ENCODE measurements at regions not wholly inside any gene's neighbourhood (a gene's known extent, or its start where the extent isn't known, plus 50 kb on each side); places are given as distances from the start of the nearest gene placed in this dataset.

GRCh38 chr4:56112377-56112776 lies 163.6 kb downstream of the CEP135 start:
- no peaks in the 10 kb centered on the region for H3K4me1 Mint-ChIP-seq (ENCODE audit: low read depth, unreplicated experiment)

GRCh38 chr4:56106180-56107147 lies 157.7 kb downstream of the CEP135 start:
- Histone ChIP-seq H3K27me3 (ENCODE audit: insufficient read depth, low read length) (no peaks in the 10 kb centered on the region), H4K20me1 (ENCODE audit: insufficient read depth, low read length) (no peaks in the 10 kb centered on the region), H3K4me1 (ENCODE audit: insufficient read depth, low read length) (no peaks in the 10 kb centered on the region), H3K27ac (ENCODE audit: low read depth, low read length) (no peak overlapping the region), H3K4me3 (ENCODE audit: insufficient read depth, low read depth, low read length) (no peak overlapping the region), H3K36me3 (ENCODE audit: insufficient read depth, low read length) (no peaks in the 10 kb centered on the region), H2AFZ (ENCODE audit: low read depth, low read length) (no peak overlapping the region), H3K79me2 (ENCODE audit: insufficient read depth, low read length) (no peaks in the 10 kb centered on the region), H3K9me3 (ENCODE audit: insufficient read depth, low read depth, low read length) (no peaks in the 10 kb centered on the region), H3K9ac (ENCODE audit: low read length) (no peak overlapping the region), H3K4me2 (ENCODE audit: low read length) (no peak overlapping the region)
- Mint-ChIP-seq H3K27ac (ENCODE audit: unreplicated experiment) (no peak overlapping the region), H3K4me1 (ENCODE audit: low read depth, unreplicated experiment) (no peaks in the 10 kb centered on the region), H3K4me3 (ENCODE audit: unreplicated experiment) (no peak overlapping the region), H3K9me3 (ENCODE audit: unreplicated experiment) (no peaks in the 10 kb centered on the region), H3K27me3 (ENCODE audit: low read depth, unreplicated experiment) (no peaks in the 10 kb centered on the region), H3K36me3 (ENCODE audit: low read depth, unreplicated experiment) (peaks cover 6% of the 10 kb centered on the region)
- DNase-seq (ENCODE audit: low read depth): no peak
- TF ChIP-seq EZH2 (IDR thresholded peaks at IDR 0.05; ENCODE audit: insufficient read depth, low read length) (no peak), CTCF (IDR thresholded peaks at IDR 0.05; ENCODE audit: insufficient read depth, low read depth, low read length) (no peak)
- no peak for FAIRE-seq

More at GRCh38 chr4:56112377-56112776, 163.6 kb downstream of the CEP135 start:
- no peaks in the 10 kb centered on the region for H3K79me2 ChIP-seq (ENCODE audit: insufficient read depth, low read length)
- no peak overlapping the region for H3K9ac ChIP-seq (ENCODE audit: low read length)
- no peaks in the 10 kb centered on the region for H4K20me1 ChIP-seq (ENCODE audit: insufficient read depth, low read length)
- H3K9me3 ChIP-seq (ENCODE audit: insufficient read depth, low read depth, low read length): no peaks in the 10 kb centered on the region
- Mint-ChIP-seq H3K27me3 (ENCODE audit: low read depth, unreplicated experiment) (no peaks in the 10 kb centered on the region), H3K27ac (ENCODE audit: unreplicated experiment) (no peak overlapping the region), H3K4me3 (ENCODE audit: unreplicated experiment) (no peak overlapping the region), H3K9me3 (ENCODE audit: unreplicated experiment) (no peaks in the 10 kb centered on the region), H3K36me3 (ENCODE audit: low read depth, unreplicated experiment) (peaks cover 6% of the 10 kb centered on the region)
- H3K36me3 ChIP-seq (ENCODE audit: insufficient read depth, low read length): no peaks in the 10 kb centered on the region
- FAIRE-seq: no peak
- no peak overlapping the region for H2AFZ ChIP-seq (ENCODE audit: low read depth, low read length)
- H3K27ac ChIP-seq (ENCODE audit: low read depth, low read length): no peak overlapping the region
- no peaks in the 10 kb centered on the region for H3K4me1 ChIP-seq (ENCODE audit: insufficient read depth, low read length)
- H3K4me3 ChIP-seq (ENCODE audit: insufficient read depth, low read depth, low read length): no peak overlapping the region
- TF ChIP-seq CTCF (IDR thresholded peaks at IDR 0.05; ENCODE audit: insufficient read depth, low read depth, low read length) (no peak), EZH2 (IDR thresholded peaks at IDR 0.05; ENCODE audit: insufficient read depth, low read length) (no peak)
- no peak overlapping the region for H3K4me2 ChIP-seq (ENCODE audit: low read length)
- H3K27me3 ChIP-seq (ENCODE audit: insufficient read depth, low read length): no peaks in the 10 kb centered on the region
- no peak for DNase-seq (ENCODE audit: low read depth)

DNA sequence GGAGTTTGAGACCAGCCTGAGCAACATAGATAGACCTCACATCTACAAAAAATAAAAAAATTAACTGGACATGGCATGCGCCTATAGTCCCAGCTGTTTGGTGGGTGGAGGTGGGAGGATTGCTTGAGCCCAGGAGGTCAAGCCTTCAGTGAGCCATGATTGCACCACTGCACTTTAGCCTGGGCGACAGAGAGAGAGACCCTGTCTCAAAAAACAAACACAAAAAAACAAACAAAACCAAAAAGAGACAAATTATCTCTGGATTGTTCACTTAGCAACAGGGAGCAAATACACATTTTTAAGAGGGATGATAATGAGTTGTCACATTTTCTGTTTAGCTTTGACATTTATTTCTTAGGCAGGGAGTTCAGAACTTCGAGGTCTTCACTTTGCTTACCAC lies 155.4 kb downstream of the CEP135 start:
- Histone ChIP-seq H3K4me2 (ENCODE audit: low read length) (no peak overlapping the region), H3K79me2 (ENCODE audit: insufficient read depth, low read length) (no peaks in the 10 kb centered on the region), H3K9ac (ENCODE audit: low read length) (no peak overlapping the region), H3K4me3 (ENCODE audit: insufficient read depth, low read depth, low read length) (no peak overlapping the region), H3K36me3 (ENCODE audit: insufficient read depth, low read length) (no peaks in the 10 kb centered on the region), H3K27ac (ENCODE audit: low read depth, low read length) (no peak overlapping the region), H3K9me3 (ENCODE audit: insufficient read depth, low read depth, low read length) (no peaks in the 10 kb centered on the region), H3K27me3 (ENCODE audit: insufficient read depth, low read length) (no peaks in the 10 kb centered on the region), H3K4me1 (ENCODE audit: insufficient read depth, low read length) (peaks cover 3% of the 10 kb centered on the region), H2AFZ (ENCODE audit: low read depth, low read length) (no peak overlapping the region), H4K20me1 (ENCODE audit: insufficient read depth, low read length) (no peaks in the 10 kb centered on the region)
- TF ChIP-seq CTCF (IDR thresholded peaks at IDR 0.05; ENCODE audit: insufficient read depth, low read depth, low read length): no peak
- TF ChIP-seq EZH2 (IDR thresholded peaks at IDR 0.05; ENCODE audit: insufficient read depth, low read length): no peak
- no peak for DNase-seq (ENCODE audit: low read depth)
- peaks cover 5% of the 10 kb centered on the region for H3K36me3 Mint-ChIP-seq (ENCODE audit: low read depth, unreplicated experiment)
- no peaks in the 10 kb centered on the region for H3K9me3 Mint-ChIP-seq (ENCODE audit: unreplicated experiment)
- FAIRE-seq: no peak
- no peak overlapping the region for H3K27ac Mint-ChIP-seq (ENCODE audit: unreplicated experiment)
- peaks cover 5% of the 10 kb centered on the region for H3K4me1 Mint-ChIP-seq (ENCODE audit: low read depth, unreplicated experiment)
- no peaks in the 10 kb centered on the region for H3K27me3 Mint-ChIP-seq (ENCODE audit: low read depth, unreplicated experiment)
- H3K4me3 Mint-ChIP-seq (ENCODE audit: unreplicated experiment): no peak overlapping the region
